ENCODE measurements at regions not wholly inside any gene's neighbourhood (a gene's known extent, or its start where the extent isn't known, plus 50 kb on each side); places are given as distances from the start of the nearest gene placed in this dataset.

DNA sequence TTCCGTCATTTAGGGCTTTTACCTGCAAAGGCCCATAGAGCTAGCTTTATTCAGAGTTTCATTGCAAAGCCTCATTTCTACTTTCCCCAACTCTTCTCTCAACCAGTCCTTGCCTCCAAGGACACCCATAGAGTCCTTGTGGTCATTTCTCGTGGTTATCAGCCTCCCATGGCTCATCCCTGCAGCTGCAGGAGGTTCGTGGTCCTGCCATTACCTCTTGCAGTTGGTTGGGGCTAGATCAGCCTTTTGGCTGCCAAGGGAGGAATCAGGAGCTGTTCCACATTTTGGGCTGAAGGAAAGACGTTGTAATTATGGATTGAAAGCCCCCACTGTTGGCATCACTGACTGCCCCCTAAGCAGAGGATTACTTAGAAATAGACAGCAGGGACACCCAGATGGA is 231.0 kb downstream of the MAN2A1 start:
- TF ChIP-seq, protein P1, sequence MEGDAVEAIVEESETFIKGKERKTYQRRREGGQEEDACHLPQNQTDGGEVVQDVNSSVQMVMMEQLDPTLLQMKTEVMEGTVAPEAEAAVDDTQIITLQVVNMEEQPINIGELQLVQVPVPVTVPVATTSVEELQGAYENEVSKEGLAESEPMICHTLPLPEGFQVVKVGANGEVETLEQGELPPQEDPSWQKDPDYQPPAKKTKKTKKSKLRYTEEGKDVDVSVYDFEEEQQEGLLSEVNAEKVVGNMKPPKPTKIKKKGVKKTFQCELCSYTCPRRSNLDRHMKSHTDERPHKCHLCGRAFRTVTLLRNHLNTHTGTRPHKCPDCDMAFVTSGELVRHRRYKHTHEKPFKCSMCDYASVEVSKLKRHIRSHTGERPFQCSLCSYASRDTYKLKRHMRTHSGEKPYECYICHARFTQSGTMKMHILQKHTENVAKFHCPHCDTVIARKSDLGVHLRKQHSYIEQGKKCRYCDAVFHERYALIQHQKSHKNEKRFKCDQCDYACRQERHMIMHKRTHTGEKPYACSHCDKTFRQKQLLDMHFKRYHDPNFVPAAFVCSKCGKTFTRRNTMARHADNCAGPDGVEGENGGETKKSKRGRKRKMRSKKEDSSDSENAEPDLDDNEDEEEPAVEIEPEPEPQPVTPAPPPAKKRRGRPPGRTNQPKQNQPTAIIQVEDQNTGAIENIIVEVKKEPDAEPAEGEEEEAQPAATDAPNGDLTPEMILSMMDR (IDR thresholded peaks at IDR 0.05) = no peak
- no peak for TF ChIP-seq EZH2 (IDR thresholded peaks at IDR 0.05)
- no peak for TF ChIP-seq EZH2phosphoT487 (IDR thresholded peaks at IDR 0.05)

Measured in neural progenitor cell (in vitro differentiated cells).